Cardiac fibroblast (primary cell): ENCODE measurements at regions not wholly inside any gene's neighbourhood (a gene's known extent, or its start where the extent isn't known, plus 50 kb on each side); places are given as distances from the start of the nearest gene placed in this dataset.
"Not testable (repeated sequence)": the region's sequence is repeated elsewhere in the genome, so short reads cannot be mapped to it uniquely, and the experiment has no call there.

ENCODE experiments used
- DNase-seq, 2 donors: peaks; one replicate each; pipeline versions ENCODE4 v3.0.0 to v3.0.0-alpha.2; 2010; ENCODE audit warnings: low read depth in 2 of 2
- H3K4me3 ChIP-seq, 2 donors: replicated peaks in 1 of 2; 1 replicate in 1 of 2; 2 replicates in 1 of 2; pipeline ENCODE4 v1.5.1; 2011; ENCODE audit warnings: low read depth in 2 of 2, low read length in 2 of 2, mild to moderate bottlenecking in 2 of 2, moderate library complexity in 1 of 2
- CTCF ChIP-seq: IDR thresholded peaks from one replicate; pipeline ENCODE4 v1.5.1; 2011; ENCODE audit warnings: low read depth, mild to moderate bottlenecking, low read length, inconsistent platforms

- DNase-seq, result no peak
- no peak overlapping the region for H3K4me3 ChIP-seq
- TF ChIP-seq CTCF, result no peak
Measured at GRCh38 chr5:158195416-158196210, 336.7 kb upstream of the CLINT1 start.

- no peak for DNase-seq
- no peak overlapping the region for H3K4me3 ChIP-seq
- TF ChIP-seq CTCF, result no peak
Measured at GRCh38 chr5:158194561-158194976, 335.6 kb upstream of the CLINT1 start.

- H3K4me3 ChIP-seq, DNase-seq: not testable (repeated sequence)
Measured at GRCh38 chr5:158193395-158193794, 334.4 kb upstream of the CLINT1 start.

GRCh38 chr5:158180407-158180806 lies 321.5 kb upstream of the CLINT1 start:
- H3K4me3 ChIP-seq, result no peak overlapping the region
- no peak for TF ChIP-seq CTCF
- no peak for DNase-seq

- no peak for DNase-seq
- no peak overlapping the region for H3K4me3 ChIP-seq
- no peak for TF ChIP-seq CTCF
Measured at GRCh38 chr5:158179271-158179670, 320.3 kb upstream of the CLINT1 start.

- DNase-seq, result no peak
Measured at GRCh38 chr5:158178535-158178934, 319.6 kb upstream of the CLINT1 start.

GRCh38 chr5:158177146-158177545 lies 318.2 kb upstream of the CLINT1 start:
- DNase-seq, result no peak
- no peak for TF ChIP-seq CTCF

More at GRCh38 chr5:158178535-158178934, 319.6 kb upstream of the CLINT1 start:
- no peak overlapping the region for H3K4me3 ChIP-seq
- TF ChIP-seq CTCF, result no peak

More at GRCh38 chr5:158177146-158177545, 318.2 kb upstream of the CLINT1 start:
- H3K4me3 ChIP-seq, result no peak overlapping the region
